Esophagus muscularis mucosa (tissue), 4 donors: ENCODE measurements at regions not wholly inside any gene's neighbourhood (a gene's known extent, or its start where the extent isn't known, plus 50 kb on each side); places are given as distances from the start of the nearest gene placed in this dataset.
"Not testable (repeated sequence)": the region's sequence is repeated elsewhere in the genome, so short reads cannot be mapped to it uniquely, and the experiment has no call there.

Experiments used
- DNase-seq: peaks from one replicate; pipeline ENCODE4 v3.0.0-alpha.2; 2017; ENCODE audit errors: extremely low spot score
- H3K27ac ChIP-seq, 4 donors: fragments of 200-600 bp; sonication (generic); replicated peaks in 1 of 4; 1 replicate in 3 of 4; 2 replicates in 1 of 4; pipeline ENCODE4 v1.5.1; 2016 to 2019; ENCODE audit warnings: mild to moderate bottlenecking in 1 of 4
- H3K27me3 ChIP-seq, 4 donors: fragments of 200-600 bp; sonication (generic); one replicate each; pipeline versions ENCODE4 v1.5.1 to v1.6.0; 2016 to 2019
- H3K36me3 ChIP-seq, 4 donors: fragments of 200-600 bp; sonication (generic); one replicate each; pipeline ENCODE4 v1.5.1; 2016 to 2019
- H3K4me1 ChIP-seq, 4 donors: fragments of 200-600 bp; sonication (generic); one replicate each; pipeline ENCODE4 v1.5.1; 2016 to 2019
- H3K4me3 ChIP-seq, 4 donors: fragments of 200-600 bp; sonication (generic); 1 replicate in 2 of 4; 2 replicates in 2 of 4; pipeline ENCODE4 v1.5.1; 2016 to 2019; ENCODE audit warnings: mild to moderate bottlenecking in 4 of 4, moderate library complexity in 1 of 4
- H3K9me3 ChIP-seq, 4 donors: fragments of 200-600 bp; sonication (generic); 1 replicate in 3 of 4; 2 replicates in 1 of 4; pipeline ENCODE4 v1.5.1; 2016 to 2019
- EP300 ChIP-seq: sonication (generic); formaldehyde crosslinking; IDR thresholded peaks from one replicate; pipeline ENCODE4 v1.6.1; 2017; ENCODE audit warnings: antibody characterized with exemption
- POLR2A ChIP-seq: fragments of 450-650 bp; IDR thresholded peaks from one replicate; pipeline ENCODE4 v1.6.1; 2017; ENCODE audit warnings: antibody characterized with exemption, moderate library complexity, mild to moderate bottlenecking, low read depth
- POLR2AphosphoS5 ChIP-seq, 2 donors: sonication (generic); formaldehyde crosslinking; IDR thresholded peaks; one replicate each; pipeline ENCODE4 v1.6.1; 2017; ENCODE audit warnings: antibody characterized with exemption in 2 of 2
- WGBS: methylation state at CpG from one replicate; pipeline ENCODE4 v1.1.5; 2018; 5-methylcytosine and 5-hydroxymethylcytosine counted together
- intact Hi-C: fragments of 100-400 bp; cut with DNase I; formaldehyde crosslinking; loops from one replicate; pipeline ENCODE4 v1.15.1; 2023
- TF ChIP-seq, protein P1 (sequence below), 3 experiments: fragments of 200-600 bp in 2 of 3; fragments of 450-650 bp in 1 of 3; sonication (generic) in 2 of 3; IDR thresholded peaks; one replicate each; pipeline ENCODE4 v1.5.1; 2017 to 2019; ENCODE audit warnings: antibody characterized with exemption in 3 of 3, mild to moderate bottlenecking in 2 of 3, moderate library complexity in 1 of 3

DNA sequence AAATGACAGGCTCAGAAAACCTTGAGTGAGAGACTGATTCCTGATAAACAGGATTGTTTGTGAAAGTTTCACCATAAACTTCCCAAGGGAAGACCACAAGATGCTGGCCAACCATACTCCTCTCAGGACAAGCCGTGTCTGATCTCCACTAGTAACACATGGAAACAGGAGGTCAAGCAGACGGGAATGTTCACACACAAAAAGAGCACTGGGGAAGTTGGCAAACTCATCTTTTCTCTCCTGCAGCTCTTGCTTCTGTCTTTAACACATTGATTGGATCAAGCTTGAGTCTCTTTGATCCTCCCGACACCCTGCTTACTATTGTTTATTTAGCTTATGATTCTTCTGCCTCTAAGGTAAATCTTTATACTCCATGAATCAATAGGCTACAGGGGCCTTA, 713.5 kb downstream of the PDCD6IP start:
- Histone ChIP-seq H3K9me3 (no peaks in the 10 kb centered on the region), H3K27ac (no peak overlapping the region), H3K27me3 (no peaks in the 10 kb centered on the region), H3K36me3 (no peaks in the 10 kb centered on the region), H3K4me1 (no peaks in the 10 kb centered on the region), H3K4me3 (no peak overlapping the region)
- 50% methylated on average over 3 of the region's 3 CpGs for WGBS
- no peak for DNase-seq
- intact Hi-C loops, result no loop called here
- no peak for TF ChIP-seq EP300
- TF ChIP-seq POLR2AphosphoS5 (IDR thresholded peaks at IDR 0.05), result no peak
- no peak for TF ChIP-seq POLR2A
- TF ChIP-seq, protein P1, sequence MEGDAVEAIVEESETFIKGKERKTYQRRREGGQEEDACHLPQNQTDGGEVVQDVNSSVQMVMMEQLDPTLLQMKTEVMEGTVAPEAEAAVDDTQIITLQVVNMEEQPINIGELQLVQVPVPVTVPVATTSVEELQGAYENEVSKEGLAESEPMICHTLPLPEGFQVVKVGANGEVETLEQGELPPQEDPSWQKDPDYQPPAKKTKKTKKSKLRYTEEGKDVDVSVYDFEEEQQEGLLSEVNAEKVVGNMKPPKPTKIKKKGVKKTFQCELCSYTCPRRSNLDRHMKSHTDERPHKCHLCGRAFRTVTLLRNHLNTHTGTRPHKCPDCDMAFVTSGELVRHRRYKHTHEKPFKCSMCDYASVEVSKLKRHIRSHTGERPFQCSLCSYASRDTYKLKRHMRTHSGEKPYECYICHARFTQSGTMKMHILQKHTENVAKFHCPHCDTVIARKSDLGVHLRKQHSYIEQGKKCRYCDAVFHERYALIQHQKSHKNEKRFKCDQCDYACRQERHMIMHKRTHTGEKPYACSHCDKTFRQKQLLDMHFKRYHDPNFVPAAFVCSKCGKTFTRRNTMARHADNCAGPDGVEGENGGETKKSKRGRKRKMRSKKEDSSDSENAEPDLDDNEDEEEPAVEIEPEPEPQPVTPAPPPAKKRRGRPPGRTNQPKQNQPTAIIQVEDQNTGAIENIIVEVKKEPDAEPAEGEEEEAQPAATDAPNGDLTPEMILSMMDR (IDR thresholded peaks at IDR 0.05), result no peak

DNA sequence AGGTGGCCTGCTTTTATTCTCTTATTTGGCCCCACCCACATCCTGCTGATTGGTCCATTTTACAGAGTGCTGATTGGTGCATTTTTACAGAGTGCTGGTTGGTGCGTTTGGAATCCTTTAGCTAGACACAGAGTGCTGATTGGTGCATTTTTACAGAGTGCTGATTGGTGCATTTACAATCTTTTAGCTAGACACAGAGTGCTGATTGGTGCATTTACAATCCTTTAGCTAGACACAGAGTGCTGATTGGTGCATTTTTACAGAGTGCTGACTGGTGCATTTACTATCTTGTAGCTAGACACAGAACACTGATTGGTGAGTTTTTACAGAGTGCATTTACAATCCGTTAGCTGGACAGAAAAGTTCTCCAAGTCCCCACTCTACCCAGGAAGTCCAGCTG, 720.6 kb downstream of the PDCD6IP start:
- DNase-seq, H3K27me3 ChIP-seq, H3K27ac ChIP-seq, H3K4me3 ChIP-seq, H3K36me3 ChIP-seq, intact Hi-C loops, H3K4me1 ChIP-seq: not testable (repeated sequence)
- peaks cover 0 to 23% (median 12%) of the 10 kb centered on the region in 4 donors for H3K9me3 ChIP-seq
- WGBS, result 79% methylated on average over 2 of the region's 2 CpGs

DNA sequence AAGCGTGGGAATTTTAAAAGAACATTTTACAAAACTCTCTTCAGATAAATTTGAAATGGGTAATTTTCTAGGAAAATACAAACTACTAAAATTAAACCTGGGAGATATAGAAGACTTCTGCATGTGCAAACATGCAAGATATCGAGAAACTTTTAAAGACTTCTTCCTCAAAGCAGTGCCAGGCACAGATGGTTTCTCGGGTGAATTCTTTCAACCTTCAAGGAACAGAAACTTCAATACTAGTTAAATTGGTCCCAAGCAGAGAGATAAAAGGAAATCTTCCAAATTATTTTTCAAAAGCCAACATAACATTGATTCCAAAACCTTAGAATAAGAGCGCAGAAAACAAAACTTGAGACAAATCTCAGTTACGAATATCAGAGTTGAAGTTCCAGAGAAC, 732.7 kb downstream of the PDCD6IP start:
- no peak for TF ChIP-seq EP300
- TF ChIP-seq POLR2A, result no peak
- TF ChIP-seq POLR2AphosphoS5 (IDR thresholded peaks at IDR 0.05), result no peak
- TF ChIP-seq, protein P1 (IDR thresholded peaks at IDR 0.05), result no peak
- H3K27ac ChIP-seq, result no peak overlapping the region
- no peaks in the 10 kb centered on the region for H3K36me3 ChIP-seq
- intact Hi-C loops, result no loop called here
- 93% methylated on average over 5 of the region's 5 CpGs for WGBS
- H3K4me1 ChIP-seq, result no peaks in the 10 kb centered on the region
- no peaks in the 10 kb centered on the region for H3K27me3 ChIP-seq
- no peak for DNase-seq
- no peak overlapping the region for H3K4me3 ChIP-seq
- no peaks in the 10 kb centered on the region for H3K9me3 ChIP-seq

DNA sequence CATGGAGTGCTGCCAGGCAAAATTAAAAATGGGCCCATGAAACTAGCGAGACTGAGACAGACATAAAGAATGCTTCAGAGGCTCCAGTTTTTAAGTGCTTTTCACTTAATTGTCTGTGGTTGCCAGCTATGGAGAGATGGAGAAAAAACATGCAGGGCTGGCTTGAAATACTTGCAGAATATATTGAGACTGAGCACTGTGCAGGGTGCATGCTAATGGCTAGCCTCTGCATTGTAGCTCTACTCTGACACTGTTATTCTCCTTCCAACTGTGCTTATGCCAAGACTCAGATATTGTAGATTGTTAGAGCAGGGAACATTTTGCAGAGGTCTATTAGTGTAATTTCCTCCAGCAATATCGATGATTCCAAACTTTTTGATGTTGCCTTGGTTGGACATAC, 735.0 kb downstream of the PDCD6IP start:
- no peaks in the 10 kb centered on the region for H3K9me3 ChIP-seq
- no peak overlapping the region for H3K4me3 ChIP-seq
- intact Hi-C loops, result no loop called here
- WGBS, result 66% methylated on average over 2 of the region's 2 CpGs
- no peak for DNase-seq
- H3K27ac ChIP-seq, result no peak overlapping the region
- no peaks in the 10 kb centered on the region for H3K4me1 ChIP-seq
- H3K36me3 ChIP-seq, result no peaks in the 10 kb centered on the region
- TF ChIP-seq EP300 (no peak), POLR2A (no peak), POLR2AphosphoS5 (IDR thresholded peaks at IDR 0.05) (no peak)
- TF ChIP-seq, protein P1 (IDR thresholded peaks at IDR 0.05), result no peak
- H3K27me3 ChIP-seq, result no peaks in the 10 kb centered on the region

DNA sequence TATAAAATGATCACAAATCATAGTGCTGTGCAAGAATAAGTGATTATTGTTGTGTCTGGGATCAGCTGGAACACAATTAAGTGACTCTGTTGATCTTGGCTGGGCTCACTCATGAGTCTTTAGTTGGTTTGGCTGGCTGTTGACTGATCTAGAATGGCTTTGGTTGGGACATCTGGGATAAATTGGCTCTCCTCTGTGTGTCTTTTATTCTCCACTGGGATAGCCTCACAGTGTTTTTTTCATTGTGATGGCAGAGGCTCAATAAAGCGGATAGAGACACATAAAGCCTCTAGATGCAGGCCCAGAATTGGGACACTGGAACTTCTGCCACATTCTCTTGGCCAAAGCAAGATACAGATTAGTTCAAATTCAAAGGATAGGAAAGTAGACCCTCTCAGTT, 735.6 kb downstream of the PDCD6IP start:
- H3K27ac ChIP-seq, result no peak overlapping the region
- no peaks in the 10 kb centered on the region for H3K27me3 ChIP-seq
- DNase-seq, result no peak
- H3K9me3 ChIP-seq, result no peaks in the 10 kb centered on the region
- H3K4me3 ChIP-seq, result no peak overlapping the region
- H3K36me3 ChIP-seq, result no peaks in the 10 kb centered on the region
- no peaks in the 10 kb centered on the region for H3K4me1 ChIP-seq
- WGBS, result 83% methylated on average over 1 of the region's 1 CpG
- intact Hi-C loops, result no loop called here
- TF ChIP-seq, protein P1 (IDR thresholded peaks at IDR 0.05), result no peak
- TF ChIP-seq POLR2AphosphoS5 (IDR thresholded peaks at IDR 0.05), result no peak
- TF ChIP-seq POLR2A, result no peak
- no peak for TF ChIP-seq EP300
